Endothelial cell of umbilical vein (primary cell): ENCODE measurements at regions not wholly inside any gene's neighbourhood (a gene's known extent, or its start where the extent isn't known, plus 50 kb on each side); places are given as distances from the start of the nearest gene placed in this dataset.

ENCODE experiments used
- BruUV-seq: library from RNA; stranded (reverse); fragments of 400-500 nt; replicated peaks from 2 replicates; lab custom pipeline; 2021; lab: Mats Ljungman, UMichigan
- CTCF ChIA-PET: fragments of 300-600, 350-600 bp; sonication (Branson Sonifier 250); formaldehyde crosslinking; loops from one replicate; lab custom pipeline; 2021; ENCODE audit warnings: antibody characterized with exemption, inconsistent platforms; lab: Charles Lee
- POLR2A ChIA-PET: fragments of 300-600, 350-600 bp; sonication (Branson Sonifier 250); formaldehyde crosslinking; loops from one replicate; lab custom pipeline; 2021; ENCODE audit warnings: antibody characterized with exemption, inconsistent platforms; lab: Charles Lee
- DNase-seq: peaks from one replicate; pipeline ENCODE4 v3.0.0-alpha.2; 2011; ENCODE audit warnings: low read depth, low spot score
- FAIRE-seq: peaks from 2 replicates; lab custom pipeline; 2011; peaks lifted over from hg19 to GRCh38; lab: Jason Lieb, UNC
- H2AFZ ChIP-seq: 2 replicates; pipeline ENCODE4 v1.6.0; 2012; ENCODE audit warnings: low read depth, low read length, control low read depth, inconsistent platforms
- H3K27ac ChIP-seq: 2 replicates; pipeline ENCODE4 v1.5.1; 2011; ENCODE audit warnings: low read depth, mild to moderate bottlenecking, control low read depth, low read length, moderate library complexity; ENCODE audit not compliant: insufficient read depth
- H3K27me3 ChIP-seq, 2 experiments: 2 replicates each; pipeline versions ENCODE4 v1.6.0 to v1.6.1; 2011; ENCODE audit warnings: low read length in 2 of 2, mixed read lengths in 1 of 2; ENCODE audit not compliant: control insufficient read depth in 2 of 2, insufficient read depth in 2 of 2
- H3K36me3 ChIP-seq, 2 experiments: 2 replicates in 1 of 2; 3 replicates in 1 of 2; pipeline ENCODE4 v1.5.1; 2011; ENCODE audit warnings: low read length in 2 of 2, mild to moderate bottlenecking in 1 of 2, moderate library complexity in 1 of 2; ENCODE audit not compliant: control insufficient read depth in 2 of 2, insufficient read depth in 2 of 2; ENCODE audit errors: extremely low read depth in 1 of 2
- H3K4me1 ChIP-seq: 3 replicates; pipeline ENCODE4 v1.5.1; 2011; ENCODE audit warnings: mild to moderate bottlenecking, low read length; ENCODE audit not compliant: control insufficient read depth, insufficient read depth; ENCODE audit errors: extremely low read depth
- H3K4me2 ChIP-seq: 2 replicates; pipeline ENCODE4 v1.6.1; 2011; ENCODE audit warnings: low read length, control low read depth, mixed read lengths; ENCODE audit not compliant: insufficient read depth
- H3K4me3 ChIP-seq, 3 experiments: fragments of 200-600 bp in 1 of 3; sonication (generic), shearing (Covaris generic) in 1 of 3; replicated peaks in 1 of 3; 2 replicates each; pipeline ENCODE4 v1.5.1; 2011 to 2016; ENCODE audit warnings: control low read depth in 3 of 3, low read length in 3 of 3, mild to moderate bottlenecking in 2 of 3, inconsistent platforms in 1 of 3, low read depth in 1 of 3, moderate library complexity in 1 of 3; ENCODE audit not compliant: insufficient read depth in 1 of 3
- H3K79me2 ChIP-seq: 2 replicates; pipeline ENCODE4 v1.6.0; 2012; ENCODE audit warnings: low read length, inconsistent platforms; ENCODE audit not compliant: control insufficient read depth, insufficient read depth
- H3K9ac ChIP-seq: replicated peaks from 2 replicates; pipeline ENCODE3; 2011; ENCODE audit warnings: low read length, control low read depth; ENCODE audit not compliant: insufficient read depth; ENCODE audit errors: extremely low read depth
- H3K9me1 ChIP-seq: replicated peaks from 3 replicates; pipeline ENCODE4 v1.6.0; 2011; ENCODE audit warnings: mild to moderate bottlenecking, low read length; ENCODE audit not compliant: control insufficient read depth, insufficient read depth; ENCODE audit errors: extremely low read depth
- H3K9me3 ChIP-seq: replicated peaks from 2 replicates; pipeline ENCODE4 v1.5.1; 2012; ENCODE audit warnings: low read length, inconsistent platforms; ENCODE audit not compliant: control insufficient read depth, insufficient read depth
- H4K20me1 ChIP-seq: replicated peaks from 2 replicates; pipeline ENCODE3; 2011; ENCODE audit warnings: mild to moderate bottlenecking, low read length; ENCODE audit not compliant: control insufficient read depth, insufficient read depth; ENCODE audit errors: extremely low read depth
- EZH2 ChIP-seq: IDR thresholded peaks from 2 replicates; pipeline ENCODE4 v1.6.1; 2012; ENCODE audit warnings: borderline replicate concordance, low read depth, mild to moderate bottlenecking, moderate library complexity, low read length, inconsistent platforms; ENCODE audit not compliant: severe bottlenecking
- FOS ChIP-seq: IDR thresholded peaks from 2 replicates; pipeline ENCODE4 v1.6.1; 2011; ENCODE audit warnings: mild to moderate bottlenecking, low read length, moderate library complexity, borderline replicate concordance; ENCODE audit not compliant: insufficient read depth
- GATA2 ChIP-seq: IDR thresholded peaks from 2 replicates; pipeline ENCODE4 v1.7.0; 2011; ENCODE audit warnings: low read depth, mild to moderate bottlenecking, moderate library complexity, mixed read lengths, low read length; ENCODE audit not compliant: insufficient read length, insufficient read depth
- JUN ChIP-seq: IDR thresholded peaks from 2 replicates; pipeline ENCODE4 v1.6.1; 2011; ENCODE audit warnings: borderline replicate concordance, low read depth; ENCODE audit not compliant: insufficient read length, insufficient read depth
- MYC ChIP-seq: IDR thresholded peaks from one replicate; pipeline ENCODE4 v1.6.1; 2011; ENCODE audit warnings: mild to moderate bottlenecking, low read depth, low read length
- POLR2A ChIP-seq: IDR thresholded peaks from 2 replicates; pipeline ENCODE4 v1.6.1; 2012; ENCODE audit warnings: low read depth, mild to moderate bottlenecking, control low read depth, low read length
- POLR2AphosphoS5 ChIP-seq: IDR thresholded peaks from 2 replicates; pipeline ENCODE4 v1.6.1; 2012; ENCODE audit warnings: low read depth, mild to moderate bottlenecking, control low read depth, low read length, moderate library complexity; ENCODE audit not compliant: insufficient read depth
- dilution Hi-C: fragments of 300-500 bp; cut with MboI; formaldehyde crosslinking; loops from one replicate; pipeline ENCODE4 v1.15.0; 2019; ENCODE audit warnings: low sequenced_read_pairs; ENCODE audit not compliant: extremely low pct_ligation_motif_present
- intact Hi-C: fragments of 100-400 bp; cut with micrococcal nuclease; formaldehyde crosslinking; loops from one replicate; pipeline ENCODE4 v1.10.0; 2022
- TF ChIP-seq, protein P1 (sequence below), 2 donors: IDR thresholded peaks; 1 replicate in 1 of 2; 2 replicates in 1 of 2; pipeline ENCODE4 v1.5.1; 2011; ENCODE audit warnings: low read length in 2 of 2, mild to moderate bottlenecking in 2 of 2, moderate library complexity in 2 of 2, control low read depth in 1 of 2, inconsistent platforms in 1 of 2, low read depth in 1 of 2; ENCODE audit not compliant: insufficient read depth in 1 of 2; ENCODE audit errors: extremely low read depth in 1 of 2
- TF ChIP-seq, protein P2 (sequence below): IDR thresholded peaks from 2 replicates; pipeline ENCODE4 v1.6.1; 2011; ENCODE audit not compliant: insufficient read depth, insufficient read length

GRCh38 chr4:22959483-22959882 lies 266.7 kb downstream of the GBA3 start:
- Histone ChIP-seq H3K36me3 (no peaks in the 10 kb centered on the region), H3K9ac (no peak overlapping the region), H3K4me2 (no peak overlapping the region), H3K9me3 (no peaks in the 10 kb centered on the region), H3K9me1 (no peaks in the 10 kb centered on the region), H3K4me3 (no peak overlapping the region), H3K27me3 (no peaks in the 10 kb centered on the region), H3K79me2 (no peaks in the 10 kb centered on the region), H3K4me1 (no peaks in the 10 kb centered on the region), H4K20me1 (no peaks in the 10 kb centered on the region), H2AFZ (no peak overlapping the region), H3K27ac (no peak overlapping the region)
- DNase-seq = no peak
- dilution Hi-C loops (no loop called here), intact Hi-C loops (no loop called here)
- ChIA-PET CTCF (no interaction called here), POLR2A (no interaction called here)
- TF ChIP-seq POLR2AphosphoS5 (no peak), EZH2 (no peak), FOS (no peak), JUN (no peak), GATA2 (no peak), MYC (no peak), POLR2A (no peak)
- TF ChIP-seq, protein P1, sequence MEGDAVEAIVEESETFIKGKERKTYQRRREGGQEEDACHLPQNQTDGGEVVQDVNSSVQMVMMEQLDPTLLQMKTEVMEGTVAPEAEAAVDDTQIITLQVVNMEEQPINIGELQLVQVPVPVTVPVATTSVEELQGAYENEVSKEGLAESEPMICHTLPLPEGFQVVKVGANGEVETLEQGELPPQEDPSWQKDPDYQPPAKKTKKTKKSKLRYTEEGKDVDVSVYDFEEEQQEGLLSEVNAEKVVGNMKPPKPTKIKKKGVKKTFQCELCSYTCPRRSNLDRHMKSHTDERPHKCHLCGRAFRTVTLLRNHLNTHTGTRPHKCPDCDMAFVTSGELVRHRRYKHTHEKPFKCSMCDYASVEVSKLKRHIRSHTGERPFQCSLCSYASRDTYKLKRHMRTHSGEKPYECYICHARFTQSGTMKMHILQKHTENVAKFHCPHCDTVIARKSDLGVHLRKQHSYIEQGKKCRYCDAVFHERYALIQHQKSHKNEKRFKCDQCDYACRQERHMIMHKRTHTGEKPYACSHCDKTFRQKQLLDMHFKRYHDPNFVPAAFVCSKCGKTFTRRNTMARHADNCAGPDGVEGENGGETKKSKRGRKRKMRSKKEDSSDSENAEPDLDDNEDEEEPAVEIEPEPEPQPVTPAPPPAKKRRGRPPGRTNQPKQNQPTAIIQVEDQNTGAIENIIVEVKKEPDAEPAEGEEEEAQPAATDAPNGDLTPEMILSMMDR (IDR thresholded peaks at IDR 0.05; ENCODE audit: extremely low read depth in 1 of 2, insufficient read depth in 1 of 2, low read depth in 1 of 2, low read length in 2 of 2) = no peak
- TF ChIP-seq, protein P2, sequence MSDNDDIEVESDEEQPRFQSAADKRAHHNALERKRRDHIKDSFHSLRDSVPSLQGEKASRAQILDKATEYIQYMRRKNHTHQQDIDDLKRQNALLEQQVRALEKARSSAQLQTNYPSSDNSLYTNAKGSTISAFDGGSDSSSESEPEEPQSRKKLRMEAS = no peak
- no peak for FAIRE-seq
- no TSS peak for BruUV-seq
